ENCODE measurements at regions not wholly inside any gene's neighbourhood (a gene's known extent, or its start where the extent isn't known, plus 50 kb on each side); places are given as distances from the start of the nearest gene placed in this dataset.

DNA sequence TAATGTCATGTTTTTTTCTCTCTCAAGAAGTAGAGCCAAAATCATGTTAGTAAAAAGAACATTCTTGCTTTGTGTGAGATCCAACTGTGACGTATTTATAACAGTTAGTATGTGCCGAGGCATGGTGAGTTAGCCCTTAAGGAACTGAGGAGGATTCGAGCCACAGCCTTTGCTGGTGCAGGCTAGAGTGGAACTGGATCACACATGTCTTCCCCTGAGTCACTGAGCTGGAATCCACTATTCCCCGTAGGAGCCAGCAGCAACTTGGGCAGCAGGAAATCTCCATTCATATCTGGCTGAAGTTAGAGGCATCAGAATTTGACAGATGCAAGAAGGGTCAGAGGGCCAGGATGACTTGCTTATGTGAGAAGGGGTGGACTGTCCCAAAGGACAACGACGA, 144.6 kb upstream of the KIT start:
- Histone ChIP-seq H3K9ac (ENCODE audit: insufficient read depth, low read depth, low read length) (no peak overlapping the region), H3K36me3 (replicated peaks in 1 of 2; ENCODE audit: control insufficient read depth in 1 of 2, insufficient read depth in 2 of 2, low read length in 2 of 2) (no peaks in the 10 kb centered on the region), H3K27me3 (ENCODE audit: control insufficient read depth in 1 of 2, insufficient read depth in 2 of 2, low read length in 2 of 2) (no peaks in the 10 kb centered on the region), H3K79me2 (ENCODE audit: insufficient read depth, low read length) (no peaks in the 10 kb centered on the region), H3K4me3 (replicated peaks in 1 of 3; ENCODE audit: insufficient read depth in 1 of 3, low read depth in 2 of 3, low read length in 3 of 3) (no peak overlapping the region), H4K20me1 (ENCODE audit: insufficient read depth, low read length) (no peaks in the 10 kb centered on the region), H3K27ac (ENCODE audit: extremely low read length, insufficient read depth, low read length) (no peak overlapping the region), H3K4me1 (ENCODE audit: insufficient read depth, low read length) (no peaks in the 10 kb centered on the region), H2AFZ (ENCODE audit: low read length) (no peak overlapping the region), H3K4me2 (ENCODE audit: low read depth, low read length) (no peak overlapping the region), H3K9me3 (ENCODE audit: low read length) (no peaks in the 10 kb centered on the region)
- no peak for TF ChIP-seq ZNF333 (CRISPR knock-in tag; IDR thresholded peaks at IDR 0.05; ENCODE audit: borderline replicate concordance)
- TF ChIP-seq SRSF4 (IDR thresholded peaks at IDR 0.05; ENCODE audit: low read depth, low read length, poor library complexity, severe bottlenecking): no peak
- no peak for TF ChIP-seq CBFB (CRISPR knock-in tag; IDR thresholded peaks at IDR 0.05)
- no peak for TF ChIP-seq ZNF652 (CRISPR knock-in tag; IDR thresholded peaks at IDR 0.05; ENCODE audit: borderline replicate concordance, low read depth)
- TF ChIP-seq CENPBD1 (CRISPR knock-in tag; IDR thresholded peaks at IDR 0.05; ENCODE audit: borderline replicate concordance, low read depth): no peak
- peak; percentile 49; the same call in 1 of the 2 replicates for TF ChIP-seq CREB1 (IDR thresholded peaks at IDR 0.05)
- no peak for TF ChIP-seq CREB1 (CRISPR knock-in tag; IDR thresholded peaks at IDR 0.05)
- no peak for TF ChIP-seq POLR2AphosphoS2 (IDR thresholded peaks at IDR 0.05; ENCODE audit: low read depth, low read length)
- CTCF ChIA-PET (ENCODE audit: low intra/inter-chr PET ratio, low total read pairs): no interaction called here
- no TSS peak for BruUV-seq (replicated peaks)
- 27% methylated on average over 6 of the region's 6 CpGs for WGBS (ENCODE audit: low lambda C conversion rate)
- FAIRE-seq (no peak), DNase-seq (ENCODE audit: low spot score) (no peak), ATAC-seq (no peak)
- POLR2A ChIA-PET: no interaction called here
- intact Hi-C loops (cut with micrococcal nuclease; ENCODE audit: unreplicated experiment) (no loop called here), in situ Hi-C loops (cut with HindIII; ENCODE audit: extremely low pct_ligation_motif_present, low pct_unique_long_range_greater_than_20kb) (no loop called here)

GRCh38 chr4:54513741-54514140, 144.0 kb upstream of the KIT start:
- in situ Hi-C loops (cut with HindIII; ENCODE audit: extremely low pct_ligation_motif_present, low pct_unique_long_range_greater_than_20kb): no loop called here
- Histone ChIP-seq H3K36me3 (replicated peaks in 1 of 2; ENCODE audit: control insufficient read depth in 1 of 2, insufficient read depth in 2 of 2, low read length in 2 of 2) (no peaks in the 10 kb centered on the region), H4K20me1 (ENCODE audit: insufficient read depth, low read length) (no peaks in the 10 kb centered on the region), H3K9me3 (ENCODE audit: low read length) (no peaks in the 10 kb centered on the region), H3K27me3 (ENCODE audit: control insufficient read depth in 1 of 2, insufficient read depth in 2 of 2, low read length in 2 of 2) (no peaks in the 10 kb centered on the region), H3K9ac (ENCODE audit: insufficient read depth, low read depth, low read length) (no peak overlapping the region), H3K4me2 (ENCODE audit: low read depth, low read length) (no peak overlapping the region), H3K4me3 (replicated peaks in 1 of 3; ENCODE audit: insufficient read depth in 1 of 3, low read depth in 2 of 3, low read length in 3 of 3) (no peak overlapping the region), H3K27ac (ENCODE audit: extremely low read length, insufficient read depth, low read length) (no peak overlapping the region), H3K4me1 (ENCODE audit: insufficient read depth, low read length) (no peaks in the 10 kb centered on the region), H3K79me2 (ENCODE audit: insufficient read depth, low read length) (no peaks in the 10 kb centered on the region), H2AFZ (ENCODE audit: low read length) (no peak overlapping the region)
- no TSS peak for BruUV-seq (replicated peaks)
- ATAC-seq (no peak), FAIRE-seq (no peak), DNase-seq (ENCODE audit: low spot score) (no peak)
- intact Hi-C loops (cut with micrococcal nuclease; ENCODE audit: unreplicated experiment): no loop called here
- ChIA-PET POLR2A (no interaction called here), CTCF (ENCODE audit: low intra/inter-chr PET ratio, low total read pairs) (no interaction called here)
- TF ChIP-seq ZNF678 (CRISPR knock-in tag; IDR thresholded peaks at IDR 0.05) (no peak), ZNF746 (CRISPR knock-in tag; IDR thresholded peaks at IDR 0.05) (no peak), ZNF788 (CRISPR knock-in tag; IDR thresholded peaks at IDR 0.05; ENCODE audit: borderline replicate concordance) (no peak)
